ENCODE measurements at regions not wholly inside any gene's neighbourhood (a gene's known extent, or its start where the extent isn't known, plus 50 kb on each side); places are given as distances from the start of the nearest gene placed in this dataset.
A peak's percentile ranks its signal among the peaks of the same experiment; 100 is the strongest.
"Not testable (repeated sequence)": the region's sequence is repeated elsewhere in the genome, so short reads cannot be mapped to it uniquely, and the experiment has no call there.

GRCh38 chr7:69377191-69377590 is 221.1 kb upstream of the AUTS2 start:
- DNase-seq (ENCODE audit: low read depth in 2 of 2), result no peak

GRCh38 chr7:69388452-69389137 is 209.7 kb upstream of the AUTS2 start:
- DNase-seq (ENCODE audit: low read depth in 2 of 2), result no peak

GRCh38 chr7:69389216-69389615 is 209.1 kb upstream of the AUTS2 start:
- DNase-seq (ENCODE audit: low read depth in 2 of 2), result no peak

GRCh38 chr7:69393912-69394311 is 204.4 kb upstream of the AUTS2 start:
- not testable (repeated sequence) for DNase-seq (ENCODE audit: low read depth in 2 of 2)

GRCh38 chr7:69395061-69395714 is 203.1 kb upstream of the AUTS2 start:
- DNase-seq (ENCODE audit: low read depth in 2 of 2), result no peak

GRCh38 chr7:69398986-69399385 is 199.3 kb upstream of the AUTS2 start:
- no peak for DNase-seq (ENCODE audit: low read depth in 2 of 2)

GRCh38 chr7:69399401-69399800 is 198.9 kb upstream of the AUTS2 start:
- no peak for DNase-seq (ENCODE audit: low read depth in 2 of 2)

GRCh38 chr7:69402696-69403095 is 195.6 kb upstream of the AUTS2 start:
- DNase-seq (ENCODE audit: low read depth in 2 of 2), result no peak

GRCh38 chr7:69403169-69403568 is 195.1 kb upstream of the AUTS2 start:
- no peak for DNase-seq (ENCODE audit: low read depth in 2 of 2)

GRCh38 chr7:69411018-69411417 is 187.3 kb upstream of the AUTS2 start:
- no peak for DNase-seq (ENCODE audit: low read depth in 2 of 2)

- DNase-seq (ENCODE audit: low read depth in 2 of 2), result no peak
These were observed 186.8 kb upstream of the AUTS2 start for GRCh38 chr7:69411466-69411865.

GRCh38 chr7:69412331-69413146 is 185.7 kb upstream of the AUTS2 start:
- DNase-seq (ENCODE audit: low read depth in 2 of 2), result peak; percentile 5 to 28

- no peak for DNase-seq (ENCODE audit: low read depth in 2 of 2)
These were observed 183.7 kb upstream of the AUTS2 start for GRCh38 chr7:69414555-69414954.

GRCh38 chr7:69418869-69419670 is 179.2 kb upstream of the AUTS2 start:
- no peak for DNase-seq (ENCODE audit: low read depth in 2 of 2)

- no peak for DNase-seq (ENCODE audit: low read depth in 2 of 2)
These were observed 178.3 kb upstream of the AUTS2 start for GRCh38 chr7:69419934-69420333.

- no peak for DNase-seq (ENCODE audit: low read depth in 2 of 2)
These were observed 175.7 kb upstream of the AUTS2 start for GRCh38 chr7:69422574-69422985.

GRCh38 chr7:69426705-69427104 is 171.6 kb upstream of the AUTS2 start:
- no peak for DNase-seq (ENCODE audit: low read depth in 2 of 2)

GRCh38 chr7:69428089-69428488 is 170.2 kb upstream of the AUTS2 start:
- DNase-seq (ENCODE audit: low read depth in 2 of 2), result no peak

GRCh38 chr7:69429911-69430383 is 168.3 kb upstream of the AUTS2 start:
- DNase-seq (ENCODE audit: low read depth in 2 of 2), result no peak

- no peak for DNase-seq (ENCODE audit: low read depth in 2 of 2)
These were observed 167.8 kb upstream of the AUTS2 start for GRCh38 chr7:69430384-69431021.

- no peak for DNase-seq (ENCODE audit: low read depth in 2 of 2)
These were observed 166.6 kb upstream of the AUTS2 start for GRCh38 chr7:69431626-69432025.

Measured in stimulated activated CD4-positive, alpha-beta T cell treated with anti-CD3 and anti-CD28 coated beads, Interleukin-15, amount 100 ng/mL, for 48 hours (primary cell).